MCF 10A (cell line): ENCODE measurements at regions not wholly inside any gene's neighbourhood (a gene's known extent, or its start where the extent isn't known, plus 50 kb on each side); places are given as distances from the start of the nearest gene placed in this dataset.
A peak's percentile ranks its signal among the peaks of the same experiment; 100 is the strongest.

Experiments used
- BruUV-seq: library from RNA; stranded (reverse); fragments of 400-500 nt; replicated peaks from 2 replicates; lab custom pipeline; 2021; lab: Mats Ljungman, UMichigan
- CTCF ChIA-PET: fragments of 300-600 bp; sonication (Branson Sonifier 250); formaldehyde crosslinking; extraction: SDS; loops from one replicate; lab custom pipeline; 2021; ENCODE audit warnings: antibody characterized with exemption, inconsistent platforms; lab: Yijun Ruan, JAX
- POLR2A ChIA-PET: fragments of 300-600, 350-650 bp; sonication (Branson Sonifier 250); formaldehyde crosslinking; extraction: SDS; loops from one replicate; lab custom pipeline; 2020; ENCODE audit warnings: antibody characterized with exemption, inconsistent platforms; lab: Yijun Ruan, JAX
- DNase-seq: peaks from one replicate; pipeline ENCODE4 v3.0.0-alpha.2; 2018; ENCODE audit not compliant: unreplicated experiment
- H3K27ac Mint-ChIP-seq: one replicate; pipeline ENCODE4 v1.8.0; 2022; ENCODE audit warnings: mild to moderate bottlenecking, low read depth, mixed read lengths; ENCODE audit not compliant: unreplicated experiment
- H3K27me3 Mint-ChIP-seq: one replicate; pipeline ENCODE4 v1.8.0; 2022; ENCODE audit warnings: mixed read lengths; ENCODE audit not compliant: insufficient read depth, unreplicated experiment
- H3K36me3 Mint-ChIP-seq: one replicate; pipeline ENCODE4 v1.8.0; 2022; ENCODE audit warnings: mild to moderate bottlenecking, moderate library complexity, mixed read lengths; ENCODE audit not compliant: insufficient read depth, unreplicated experiment
- H3K4me1 Mint-ChIP-seq: one replicate; pipeline ENCODE4 v1.8.0; 2022; ENCODE audit warnings: mixed read lengths; ENCODE audit not compliant: insufficient read depth, unreplicated experiment
- H3K4me3 Mint-ChIP-seq: one replicate; pipeline ENCODE4 v1.8.0; 2022; ENCODE audit warnings: mild to moderate bottlenecking, moderate library complexity, mixed read lengths; ENCODE audit not compliant: unreplicated experiment
- H3K9me3 Mint-ChIP-seq: one replicate; pipeline ENCODE4 v1.8.0; 2022; ENCODE audit warnings: mixed read lengths; ENCODE audit not compliant: unreplicated experiment
- intact Hi-C: fragments of 100-400 bp; cut with micrococcal nuclease; formaldehyde crosslinking; loops from 2 replicates; pipeline ENCODE4 v1.14.1; 2022
- TF ChIP-seq, protein P1 (sequence below): fragments of 200-600 bp; IDR thresholded peaks from one replicate; pipeline ENCODE4 v1.8.0; 2022; ENCODE audit warnings: antibody characterized with exemption, mild to moderate bottlenecking; ENCODE audit not compliant: unreplicated experiment

GRCh38 chr6:28807682-28808280 is 116.0 kb downstream of the TRIM27 start:
- peak; percentile 76 for DNase-seq
- Mint-ChIP-seq H3K4me3 (peak overlapping the region; percentile 41), H3K4me1 (peaks cover 23% of the 10 kb centered on the region), H3K9me3 (no peaks in the 10 kb centered on the region), H3K27ac (no peak overlapping the region), H3K27me3 (no peaks in the 10 kb centered on the region), H3K36me3 (peaks cover 7% of the 10 kb centered on the region)
- intact Hi-C loops = loop anchor here (10.0 kb wide), 1 partner anchor 203 kb away; no protein-coding TSS in a partner anchor
- CTCF ChIA-PET = interaction anchor here (0.6 to 1.0 kb wide), 3 partner anchors 30 to 271 kb away, joined by 3 read pairs; no protein-coding TSS in a partner anchor
- POLR2A ChIA-PET = interaction anchor here (0.9 kb wide), 1 partner anchor 29 kb away, joined by 3 read pairs; no protein-coding TSS in a partner anchor
- no TSS peak for BruUV-seq
- TF ChIP-seq, protein P1, sequence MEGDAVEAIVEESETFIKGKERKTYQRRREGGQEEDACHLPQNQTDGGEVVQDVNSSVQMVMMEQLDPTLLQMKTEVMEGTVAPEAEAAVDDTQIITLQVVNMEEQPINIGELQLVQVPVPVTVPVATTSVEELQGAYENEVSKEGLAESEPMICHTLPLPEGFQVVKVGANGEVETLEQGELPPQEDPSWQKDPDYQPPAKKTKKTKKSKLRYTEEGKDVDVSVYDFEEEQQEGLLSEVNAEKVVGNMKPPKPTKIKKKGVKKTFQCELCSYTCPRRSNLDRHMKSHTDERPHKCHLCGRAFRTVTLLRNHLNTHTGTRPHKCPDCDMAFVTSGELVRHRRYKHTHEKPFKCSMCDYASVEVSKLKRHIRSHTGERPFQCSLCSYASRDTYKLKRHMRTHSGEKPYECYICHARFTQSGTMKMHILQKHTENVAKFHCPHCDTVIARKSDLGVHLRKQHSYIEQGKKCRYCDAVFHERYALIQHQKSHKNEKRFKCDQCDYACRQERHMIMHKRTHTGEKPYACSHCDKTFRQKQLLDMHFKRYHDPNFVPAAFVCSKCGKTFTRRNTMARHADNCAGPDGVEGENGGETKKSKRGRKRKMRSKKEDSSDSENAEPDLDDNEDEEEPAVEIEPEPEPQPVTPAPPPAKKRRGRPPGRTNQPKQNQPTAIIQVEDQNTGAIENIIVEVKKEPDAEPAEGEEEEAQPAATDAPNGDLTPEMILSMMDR = no peak

DNA sequence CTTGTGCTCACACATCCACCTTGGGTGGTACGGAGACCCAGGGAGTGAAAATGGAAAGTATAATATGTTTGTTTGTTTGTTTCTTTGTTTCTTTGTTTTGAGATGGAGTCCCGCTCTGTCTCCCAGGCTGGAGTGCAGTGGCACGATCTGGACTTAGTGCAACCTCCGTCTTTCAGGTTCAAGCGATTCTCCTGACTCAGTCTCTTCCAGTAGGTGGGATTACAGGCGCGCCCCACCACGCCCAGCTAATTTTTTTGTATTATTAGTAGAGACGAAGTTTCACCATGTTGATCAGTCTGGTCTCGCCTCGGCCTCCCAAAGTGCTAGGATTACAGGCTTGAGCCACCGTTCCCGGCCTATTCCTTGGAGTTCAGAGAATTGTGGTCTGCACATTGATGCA is 115.4 kb downstream of the TRIM27 start:
- no peak overlapping the region for H3K27ac Mint-ChIP-seq
- no peak overlapping the region for H3K4me3 Mint-ChIP-seq
- no peaks in the 10 kb centered on the region for H3K9me3 Mint-ChIP-seq
- H3K4me1 Mint-ChIP-seq = peaks cover 17% of the 10 kb centered on the region
- no TSS peak for BruUV-seq
- no peaks in the 10 kb centered on the region for H3K27me3 Mint-ChIP-seq
- ChIA-PET CTCF (interaction anchor here (0.6 to 1.0 kb wide), 3 partner anchors 29 to 271 kb away, joined by 3 read pairs; no protein-coding TSS in a partner anchor), POLR2A (no interaction called here)
- H3K36me3 Mint-ChIP-seq = peaks cover 7% of the 10 kb centered on the region
- intact Hi-C loops = loop anchor here (10.0 kb wide), 1 partner anchor 204 kb away; no protein-coding TSS in a partner anchor
- DNase-seq = no peak
- TF ChIP-seq, protein P1 = no peak

DNA sequence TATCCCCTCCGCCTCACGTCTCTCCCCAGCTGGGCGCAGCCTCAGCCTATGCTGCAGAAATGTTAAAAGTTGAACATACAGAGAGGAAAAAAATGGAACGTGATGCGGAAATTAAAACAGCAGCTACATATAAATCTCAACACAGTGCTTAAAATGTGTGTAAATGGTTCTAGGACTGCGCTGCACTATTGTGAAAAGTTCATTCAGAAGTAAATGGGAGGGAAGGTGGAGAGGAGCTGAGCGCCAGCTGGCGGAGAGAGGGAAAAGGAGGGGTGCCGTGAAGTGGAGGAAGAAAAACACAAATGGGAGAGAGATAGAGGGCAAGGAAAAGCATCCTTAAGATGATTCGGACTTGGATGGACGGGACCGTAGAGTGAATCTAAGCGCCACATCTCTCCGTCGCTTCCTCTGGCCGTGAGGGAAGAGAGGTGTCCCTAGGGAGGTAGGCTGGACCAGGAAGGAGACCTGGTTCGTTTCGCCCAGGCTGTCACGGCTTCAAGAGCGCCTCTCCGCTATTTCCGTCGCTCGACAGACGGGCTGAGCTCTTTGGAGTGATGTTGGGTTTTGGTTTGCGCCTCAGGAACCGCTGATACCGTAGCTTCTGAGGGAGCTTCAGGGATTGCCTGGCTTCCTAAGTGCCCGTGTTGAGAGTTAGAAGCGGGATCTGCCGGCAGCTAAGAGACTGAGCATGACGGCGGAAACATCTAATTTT is 113.7 kb downstream of the TRIM27 start:
- peaks cover 13% of the 10 kb centered on the region for H3K36me3 Mint-ChIP-seq
- H3K27me3 Mint-ChIP-seq = no peaks in the 10 kb centered on the region

More for the DNA sequence above, 113.7 kb downstream of the TRIM27 start:
- Mint-ChIP-seq H3K4me3 (peak overlapping the region; percentile 75), H3K9me3 (no peaks in the 10 kb centered on the region), H3K27ac (no peak overlapping the region), H3K4me1 (peaks cover 6% of the 10 kb centered on the region)
- intact Hi-C loops = loop anchor here (1.0 to 10.0 kb wide), 3 partner anchors 83 to 205 kb away; no protein-coding TSS in a partner anchor
- ChIA-PET CTCF (interaction anchor here (0.6 to 1.8 kb wide), 9 partner anchors 15 to 416 kb away, joined by 3 to 5 read pairs (median 3); no protein-coding TSS in a partner anchor), POLR2A (interaction anchor here (0.6 to 1.9 kb wide), 11 partner anchors 15 to 955 kb away, joined by 3 to 5 read pairs (median 3); a partner anchor contains a TSS)
- BruUV-seq = no TSS peak
- DNase-seq = peak; percentile 30
- TF ChIP-seq, protein P1 = no peak
